Epithelial cell of prostate (primary cell): ENCODE measurements at regions not wholly inside any gene's neighbourhood (a gene's known extent, or its start where the extent isn't known, plus 50 kb on each side); places are given as distances from the start of the nearest gene placed in this dataset.
A peak's percentile ranks its signal among the peaks of the same experiment; 100 is the strongest.

Experiments
- DNase-seq: peaks from one replicate; pipeline ENCODE4 v3.0.0-alpha.2; 2011; ENCODE audit warnings: low read depth, low spot score
- H3K27ac ChIP-seq: fragments of 450-650 bp; 2 replicates; pipeline ENCODE4 v1.5.1; 2017; ENCODE audit warnings: mild to moderate bottlenecking

DNA sequence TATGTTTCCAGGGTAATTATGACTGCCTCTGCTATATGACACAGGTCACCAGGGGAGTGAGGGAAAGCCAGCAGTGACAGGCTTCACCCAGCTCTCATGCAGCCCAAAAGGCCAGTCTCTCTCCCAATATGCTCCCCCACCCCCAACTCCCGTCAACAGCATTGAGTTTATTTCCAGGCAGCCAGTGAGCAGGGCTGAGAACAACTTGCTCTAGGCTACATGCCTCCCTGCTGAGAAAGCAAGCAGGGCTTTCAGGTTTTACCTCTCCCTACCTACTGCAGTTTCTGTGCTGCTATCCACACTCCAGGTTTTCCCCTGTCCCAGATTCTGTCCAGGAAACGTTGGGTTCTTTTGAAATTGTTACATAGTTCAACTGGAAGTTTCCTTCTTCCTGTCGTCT lies 291.4 kb downstream of the PABPC4L start:
- no peak overlapping the region for H3K27ac ChIP-seq

GRCh38 chr4:133903029-133903428 lies 298.6 kb downstream of the PABPC4L start:
- no peak overlapping the region for H3K27ac ChIP-seq
- no peak for DNase-seq

More for the DNA sequence above, 291.4 kb downstream of the PABPC4L start:
- no peak for DNase-seq

DNA sequence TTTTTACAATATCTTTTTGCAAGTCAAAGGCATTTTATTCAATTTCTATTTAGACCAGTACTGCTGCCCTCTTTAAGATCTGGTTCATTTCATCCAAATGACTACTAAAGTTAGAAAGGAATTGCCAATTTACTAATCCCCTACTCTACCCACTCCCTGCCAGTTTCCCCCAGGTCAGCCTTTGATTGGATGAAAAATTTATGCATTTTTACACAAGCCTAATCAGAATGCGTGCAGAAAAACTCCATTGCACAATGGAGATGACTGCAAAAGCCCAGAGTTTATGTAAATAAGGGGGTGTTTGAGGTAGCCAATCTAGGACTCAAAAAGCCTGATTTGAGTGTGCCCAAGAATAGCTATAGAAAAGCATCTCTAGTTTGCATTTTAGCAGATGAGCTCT lies 310.6 kb downstream of the PABPC4L start:
- no peak overlapping the region for H3K27ac ChIP-seq
- no peak for DNase-seq

DNA sequence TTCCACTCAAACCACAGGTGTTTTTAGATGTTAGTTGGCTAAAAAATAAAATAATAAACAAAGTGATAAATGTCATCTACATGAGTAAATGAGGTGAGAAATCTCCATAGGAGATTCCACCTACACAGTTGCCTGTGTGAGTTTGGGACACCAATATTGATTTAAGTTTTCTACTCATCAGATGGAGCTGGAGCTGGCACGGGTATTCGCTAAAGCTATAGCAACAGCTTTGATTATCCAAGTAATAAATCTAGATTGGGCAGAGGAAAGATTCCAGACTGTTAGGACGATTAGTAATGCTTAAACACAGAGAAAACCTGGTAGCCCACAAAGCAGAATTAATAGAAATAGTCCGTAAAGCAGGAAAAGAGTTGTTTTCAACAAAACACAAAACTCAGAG lies 313.9 kb downstream of the PABPC4L start:
- DNase-seq: no peak
- H3K27ac ChIP-seq: no peak overlapping the region

DNA sequence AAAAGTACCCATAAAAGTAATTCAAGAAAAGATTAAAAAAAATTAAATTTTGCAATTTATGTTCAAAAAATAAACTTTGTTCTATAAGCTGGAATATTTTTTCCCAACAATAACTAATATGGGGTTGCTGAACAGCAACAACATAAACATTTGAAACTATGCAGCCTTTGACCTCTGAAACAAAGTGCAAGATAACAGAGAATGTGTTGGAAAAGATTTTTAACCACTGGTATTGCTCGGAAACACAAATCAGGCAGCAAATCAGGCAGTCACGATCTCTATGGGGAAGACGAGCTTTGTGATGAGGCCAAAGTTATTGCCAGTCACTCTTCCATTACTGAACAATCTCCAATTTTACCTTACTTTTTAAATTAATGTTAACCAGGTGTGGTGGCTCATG lies 332.1 kb downstream of the PABPC4L start:
- DNase-seq: no peak
- H3K27ac ChIP-seq: no peak overlapping the region

DNA sequence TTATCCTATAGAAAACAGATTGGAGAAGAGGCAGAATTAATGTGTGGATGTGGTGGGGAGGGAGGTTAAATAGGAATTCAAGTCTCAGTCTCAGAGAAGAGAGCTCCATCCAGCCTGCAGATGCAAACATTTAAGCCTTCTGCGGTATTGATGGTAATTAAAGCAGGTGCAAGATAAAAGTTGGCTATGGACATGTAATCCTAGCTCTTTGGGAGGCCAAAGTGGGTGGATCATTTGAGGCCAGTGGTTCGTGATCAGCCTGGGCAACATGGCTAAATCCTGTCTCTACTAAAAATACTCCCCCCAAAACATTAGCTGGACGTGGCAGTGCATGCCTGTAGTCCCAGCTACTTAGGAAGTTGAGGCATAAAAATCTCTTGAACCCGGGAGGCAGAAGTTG lies 332.7 kb downstream of the PABPC4L start:
- no peak overlapping the region for H3K27ac ChIP-seq
- DNase-seq: no peak

DNA sequence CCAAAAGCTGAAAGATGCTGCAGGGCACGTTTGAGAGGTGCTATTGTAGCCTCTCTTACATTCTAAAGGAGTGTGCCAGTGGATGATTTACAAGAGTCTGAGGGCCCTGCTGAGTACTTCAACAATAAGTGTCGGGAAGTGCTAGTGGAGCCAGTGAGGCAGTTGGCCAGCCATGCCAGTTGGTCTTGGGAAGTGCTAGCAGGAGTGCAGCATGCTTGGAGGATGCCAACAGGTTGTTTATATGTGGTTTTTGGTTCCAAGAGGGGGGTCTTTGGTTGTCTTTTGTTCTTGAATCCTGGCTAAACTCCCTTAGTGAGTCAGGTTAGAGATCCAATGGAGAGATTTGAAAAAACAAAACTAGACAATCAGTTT lies 335.3 kb downstream of the PABPC4L start:
- no peak overlapping the region for H3K27ac ChIP-seq
- no peak for DNase-seq

- H3K27ac ChIP-seq: no peak overlapping the region
- DNase-seq: peak; percentile 62
Measured at GRCh38 chr4:133865612-133866327, 335.8 kb downstream of the PABPC4L start.

DNA sequence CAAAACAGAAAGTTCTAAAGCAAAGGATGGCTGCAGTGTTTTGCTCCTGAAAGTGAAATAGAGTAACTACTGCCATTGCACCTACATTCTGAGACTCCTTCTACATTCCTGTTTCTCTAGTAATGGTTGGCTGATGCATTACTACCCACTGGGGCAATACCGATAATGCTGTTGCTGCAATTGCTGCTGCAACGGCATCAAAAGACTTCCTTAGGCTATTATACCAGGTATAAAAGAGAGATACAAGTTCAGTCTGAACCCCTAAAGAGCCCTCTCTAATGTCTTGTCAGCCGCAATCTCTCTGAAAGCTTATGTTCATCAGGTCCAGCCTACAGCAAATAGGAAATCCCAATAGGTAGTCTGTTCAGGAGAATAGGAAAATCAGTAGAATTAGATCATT lies 338.4 kb downstream of the PABPC4L start:
- DNase-seq: no peak
- no peak overlapping the region for H3K27ac ChIP-seq

DNA sequence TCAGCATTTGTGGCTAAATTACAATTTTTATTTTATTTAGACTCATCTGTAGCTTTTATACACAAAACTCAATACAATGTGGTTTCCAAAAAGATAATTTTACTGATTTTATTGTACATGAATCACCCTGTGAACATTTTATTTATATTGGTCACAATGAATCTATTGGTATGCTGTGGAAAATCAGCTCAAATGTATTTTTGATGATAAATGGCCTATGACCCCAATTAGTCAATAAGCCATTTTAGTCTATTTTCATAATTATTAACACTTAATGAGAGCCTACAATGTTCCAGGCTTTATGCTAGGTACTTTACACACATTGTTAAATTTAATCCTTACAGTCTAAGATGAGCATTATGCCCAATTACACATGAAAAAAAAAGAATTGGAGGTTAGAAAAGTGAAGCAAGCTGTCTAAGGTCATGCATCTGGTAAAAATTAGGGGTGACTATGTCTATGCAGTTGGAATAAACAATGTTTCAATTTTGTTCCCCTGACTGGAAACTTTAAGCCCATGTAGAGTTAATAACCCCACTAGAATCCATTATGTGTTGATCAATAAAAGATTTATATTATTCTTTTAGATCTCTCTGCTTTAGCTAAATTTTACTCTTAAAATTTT lies 344.7 kb downstream of the PABPC4L start:
- no peak for DNase-seq
- no peak overlapping the region for H3K27ac ChIP-seq

DNA sequence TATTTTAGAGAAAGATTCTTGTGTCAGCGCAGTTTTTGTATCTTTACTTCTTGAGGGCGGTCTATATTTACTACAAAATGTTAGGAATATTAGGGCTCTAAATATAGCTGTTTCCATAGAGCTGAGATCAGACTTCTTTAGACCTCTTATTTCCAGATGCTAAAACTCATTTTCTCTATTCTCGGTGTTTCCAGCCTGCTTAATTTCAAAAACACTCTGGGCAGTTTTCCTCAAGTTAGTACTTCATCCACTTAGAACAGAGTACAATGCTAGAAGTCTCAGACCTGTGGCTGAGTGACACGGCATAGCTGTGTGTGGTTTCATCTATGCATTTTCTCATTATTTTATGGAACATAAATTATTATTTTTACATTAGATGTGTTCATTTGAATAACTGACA lies 346.6 kb downstream of the PABPC4L start:
- no peak for DNase-seq

GRCh38 chr4:133839326-133839725 lies 362.3 kb downstream of the PABPC4L start:
- no peak for DNase-seq
- no peak overlapping the region for H3K27ac ChIP-seq

More for the DNA sequence above, 346.6 kb downstream of the PABPC4L start:
- no peak overlapping the region for H3K27ac ChIP-seq

DNA sequence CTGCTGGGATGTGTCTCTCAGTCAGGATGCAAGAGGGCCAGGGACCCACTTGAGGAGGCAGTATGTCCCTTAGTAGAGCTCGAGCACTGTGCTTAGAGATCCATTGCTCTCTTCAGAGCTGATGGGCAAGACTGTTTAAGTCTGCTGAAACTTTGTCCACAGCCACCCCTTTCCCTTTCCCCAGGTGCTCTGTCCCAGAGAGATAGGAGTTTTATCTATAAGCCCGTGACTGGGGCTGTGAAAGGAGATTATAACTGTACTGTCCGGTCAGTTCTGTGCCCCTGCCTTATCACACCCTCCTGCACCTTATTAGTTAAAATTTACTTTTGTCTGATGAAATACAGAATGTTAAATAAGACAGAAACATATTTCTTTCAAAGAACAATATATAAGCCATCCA lies 378.4 kb downstream of the PABPC4L start:
- no peak for DNase-seq
- H3K27ac ChIP-seq: no peak overlapping the region

DNA sequence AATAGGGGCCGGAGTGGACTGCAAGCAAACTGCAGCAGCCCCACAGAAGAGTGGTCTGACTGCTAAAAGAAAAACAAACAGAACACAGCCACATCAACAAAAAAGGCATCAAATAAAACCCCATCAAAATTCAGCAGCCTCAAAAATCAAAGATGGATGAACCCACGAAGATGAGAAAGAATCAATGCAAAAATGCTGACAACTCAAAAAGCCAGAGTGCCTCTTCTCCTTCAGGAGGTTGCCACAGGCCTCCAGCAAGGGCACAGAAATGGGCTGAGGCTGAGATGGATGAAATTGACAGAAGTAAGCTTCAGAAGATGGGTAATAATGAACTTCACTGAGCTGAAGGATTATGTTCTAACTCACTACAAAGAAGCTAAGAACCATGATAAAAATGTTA lies 388.6 kb downstream of the PABPC4L start:
- DNase-seq: no peak
- no peak overlapping the region for H3K27ac ChIP-seq

DNA sequence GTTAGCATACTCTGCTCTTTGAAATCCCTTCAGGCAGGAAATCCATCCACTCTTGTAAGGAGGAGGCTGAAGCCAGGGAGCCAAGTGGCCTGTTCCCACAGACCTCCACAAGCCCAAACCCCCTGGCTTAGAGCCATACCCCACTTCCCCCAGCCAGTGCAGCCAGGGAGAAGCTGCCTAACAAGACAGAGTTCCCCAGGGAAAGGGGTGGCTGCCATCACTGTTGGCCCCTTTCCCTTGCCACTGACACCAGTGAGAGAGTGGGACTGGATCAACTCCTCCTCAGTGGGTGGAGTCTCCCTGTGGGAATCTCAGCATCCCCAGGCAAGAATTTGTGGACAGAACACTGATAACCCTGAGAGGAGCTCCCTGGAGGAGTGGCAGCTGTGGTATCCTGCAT lies 389.4 kb downstream of the PABPC4L start:
- DNase-seq: no peak
- H3K27ac ChIP-seq: no peak overlapping the region

DNA sequence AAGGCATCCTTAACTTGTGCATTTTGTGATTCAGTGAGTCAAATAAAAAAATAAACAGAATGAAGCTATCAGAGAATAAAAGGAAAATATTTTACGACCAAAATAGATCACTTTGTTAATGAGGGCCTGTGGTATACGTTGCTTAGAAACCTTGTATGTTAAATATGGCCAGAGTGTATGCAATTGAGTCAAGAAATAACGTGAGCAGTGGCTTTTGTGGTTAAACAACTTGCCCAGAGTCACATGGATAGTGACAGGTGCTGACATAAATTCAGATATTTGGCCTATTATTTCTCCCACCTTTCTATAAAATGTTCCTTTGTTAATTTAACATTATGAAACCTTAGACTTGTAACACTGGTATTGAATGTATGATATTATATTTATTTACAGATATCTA lies 393.4 kb downstream of the PABPC4L start:
- H3K27ac ChIP-seq: no peak overlapping the region
- no peak for DNase-seq

- DNase-seq: no peak
- no peak overlapping the region for H3K27ac ChIP-seq
Measured at GRCh38 chr4:133803341-133803740, 398.2 kb downstream of the PABPC4L start.

DNA sequence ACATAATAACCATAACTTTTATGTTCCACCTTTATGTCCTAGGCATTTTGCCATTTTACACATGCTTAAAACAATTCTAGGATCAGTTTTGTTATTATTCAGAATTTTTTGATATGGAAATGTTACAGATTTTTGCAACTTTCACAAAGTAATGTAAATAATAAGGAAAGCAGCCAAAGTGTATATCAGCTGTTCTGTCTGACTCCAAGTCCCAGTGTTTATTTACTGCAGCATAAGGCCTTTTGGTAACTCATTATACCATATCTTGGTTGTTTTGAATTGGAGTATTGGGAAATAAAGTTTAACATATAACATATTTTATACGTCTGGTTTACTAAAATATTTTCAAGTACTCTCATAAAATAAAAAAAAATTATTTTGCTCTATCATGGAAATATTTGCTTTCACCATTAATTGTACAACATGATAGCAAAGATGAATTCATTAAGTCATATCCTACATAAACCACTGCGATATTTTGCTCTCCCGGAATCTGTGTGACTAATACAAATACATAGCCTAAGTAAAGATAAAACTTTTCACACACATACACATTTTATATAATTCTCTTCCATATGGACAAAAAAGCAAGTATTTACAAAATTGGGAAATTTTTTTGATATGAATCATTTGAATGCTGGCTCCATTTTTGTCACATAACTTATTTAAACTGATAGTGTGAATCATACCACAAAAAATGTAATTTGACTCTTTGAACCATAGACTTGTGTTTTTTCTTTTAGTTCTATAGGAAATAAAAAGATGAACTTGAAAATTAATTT lies 399.0 kb downstream of the PABPC4L start:
- H3K27ac ChIP-seq: no peak overlapping the region
- DNase-seq: no peak

- no peak for DNase-seq
- H3K27ac ChIP-seq: no peak overlapping the region
Measured at GRCh38 chr4:133801883-133802282, 399.7 kb downstream of the PABPC4L start.

DNA sequence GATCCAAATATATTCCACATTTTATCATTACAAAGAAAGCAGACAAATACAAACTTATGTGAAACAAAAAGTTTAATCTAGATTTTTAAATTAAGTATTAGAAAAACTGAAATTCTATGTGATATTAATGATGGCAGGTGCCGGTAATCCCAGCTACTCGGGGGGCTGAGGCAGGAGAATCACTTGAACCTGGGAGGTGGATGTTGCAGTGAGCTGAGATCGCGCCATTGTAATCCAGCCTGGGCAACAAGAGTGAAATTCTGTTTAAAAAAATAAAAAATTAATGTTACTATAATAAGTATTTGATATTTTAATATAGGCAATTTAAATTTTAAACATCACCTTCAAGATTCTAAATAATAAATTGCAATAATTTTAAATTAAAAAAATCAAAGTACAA lies 400.6 kb downstream of the PABPC4L start:
- no peak overlapping the region for H3K27ac ChIP-seq
- DNase-seq: no peak

- H3K27ac ChIP-seq: no peak overlapping the region
- no peak for DNase-seq
Measured at GRCh38 chr4:133799717-133800315, 401.8 kb downstream of the PABPC4L start.
